ENCODE measurements at regions not wholly inside any gene's neighbourhood (a gene's known extent, or its start where the extent isn't known, plus 50 kb on each side); places are given as distances from the start of the nearest gene placed in this dataset.

GRCh38 chr6:27066381-27066780 lies 181.1 kb upstream of the PRSS16 start:
- Histone ChIP-seq H3K4me1 (ENCODE audit: control insufficient read depth, insufficient read depth, low read length) (peaks cover 5% of the 10 kb centered on the region), H3K27me3 (ENCODE audit: control insufficient read depth, insufficient read depth, low read length, poor library complexity, severe bottlenecking) (no peaks in the 10 kb centered on the region), H3K36me3 (ENCODE audit: control insufficient read depth, insufficient read depth, low read length) (no peaks in the 10 kb centered on the region), H3K4me3 (ENCODE audit: insufficient read depth, low read depth, low read length) (no peak overlapping the region), H3K27ac (ENCODE audit: insufficient read depth, low read depth, low read length, poor library complexity, severe bottlenecking) (no peak overlapping the region), H3K9me3 (ENCODE audit: control insufficient read depth, low read length) (no peaks in the 10 kb centered on the region)
- 4 to 8% methylated on average over 4 of the region's 4 CpGs for WGBS, 2 experiments

- Histone ChIP-seq H3K4me3 (ENCODE audit: insufficient read depth, low read depth, low read length) (no peak overlapping the region), H3K36me3 (ENCODE audit: control insufficient read depth, insufficient read depth, low read length) (no peaks in the 10 kb centered on the region), H3K27me3 (ENCODE audit: control insufficient read depth, insufficient read depth, low read length, poor library complexity, severe bottlenecking) (no peaks in the 10 kb centered on the region), H3K27ac (ENCODE audit: insufficient read depth, low read depth, low read length, poor library complexity, severe bottlenecking) (no peak overlapping the region), H3K9me3 (ENCODE audit: control insufficient read depth, low read length) (no peaks in the 10 kb centered on the region), H3K4me1 (ENCODE audit: control insufficient read depth, insufficient read depth, low read length) (peaks cover 5% of the 10 kb centered on the region)
- WGBS, 2 experiments: 64% methylated on average over 1 of the region's 1 CpG; no CpG with 5 or more reads in 1 of the 2 experiments
These were observed 180.7 kb upstream of the PRSS16 start for GRCh38 chr6:27066802-27067201.

GRCh38 chr6:27073441-27073840 lies 174.1 kb upstream of the PRSS16 start:
- no peaks in the 10 kb centered on the region for H3K27me3 ChIP-seq (ENCODE audit: control insufficient read depth, insufficient read depth, low read length, poor library complexity, severe bottlenecking)
- no peak overlapping the region for H3K27ac ChIP-seq (ENCODE audit: insufficient read depth, low read depth, low read length, poor library complexity, severe bottlenecking)
- no peaks in the 10 kb centered on the region for H3K9me3 ChIP-seq (ENCODE audit: control insufficient read depth, low read length)
- 88 to 89% methylated on average over 1 of the region's 3 CpGs for WGBS, 2 experiments
- no peaks in the 10 kb centered on the region for H3K4me1 ChIP-seq (ENCODE audit: control insufficient read depth, insufficient read depth, low read length)
- H3K4me3 ChIP-seq (ENCODE audit: insufficient read depth, low read depth, low read length): no peak overlapping the region
- no peaks in the 10 kb centered on the region for H3K36me3 ChIP-seq (ENCODE audit: control insufficient read depth, insufficient read depth, low read length)

DNA sequence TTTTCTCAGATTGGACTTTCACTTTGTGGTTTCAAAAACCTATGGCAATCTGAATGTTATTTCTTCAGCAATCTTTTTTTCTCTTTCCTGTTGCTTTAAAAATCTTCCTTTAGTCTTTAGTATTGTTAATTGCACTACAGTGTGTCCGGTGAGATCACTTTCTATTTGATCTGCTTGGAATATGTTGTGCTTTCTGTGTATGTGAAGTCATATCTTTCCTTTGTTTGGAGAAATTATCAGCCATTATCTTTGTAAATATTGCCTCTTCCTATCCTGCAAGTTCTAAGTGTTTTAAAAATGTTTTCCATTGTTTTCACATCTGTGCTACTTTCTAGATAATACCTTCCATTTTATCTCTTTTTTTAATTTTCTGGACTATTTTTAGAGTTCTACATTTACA lies 171.4 kb upstream of the PRSS16 start:
- H3K4me3 ChIP-seq (ENCODE audit: insufficient read depth, low read depth, low read length): no peak overlapping the region
- 73% methylated on average over 1 of the region's 1 CpG; no CpG with 5 or more reads in 1 of the 2 experiments for WGBS, 2 experiments
- H3K36me3 ChIP-seq (ENCODE audit: control insufficient read depth, insufficient read depth, low read length): no peaks in the 10 kb centered on the region
- H3K4me1 ChIP-seq (ENCODE audit: control insufficient read depth, insufficient read depth, low read length): no peaks in the 10 kb centered on the region
- H3K27ac ChIP-seq (ENCODE audit: insufficient read depth, low read depth, low read length, poor library complexity, severe bottlenecking): no peak overlapping the region
- H3K27me3 ChIP-seq (ENCODE audit: control insufficient read depth, insufficient read depth, low read length, poor library complexity, severe bottlenecking): peaks cover 6% of the 10 kb centered on the region
- H3K9me3 ChIP-seq (ENCODE audit: control insufficient read depth, low read length): no peaks in the 10 kb centered on the region

GRCh38 chr6:27078734-27079357 lies 168.7 kb upstream of the PRSS16 start:
- no peaks in the 10 kb centered on the region for H3K4me1 ChIP-seq (ENCODE audit: control insufficient read depth, insufficient read depth, low read length)
- H3K9me3 ChIP-seq (ENCODE audit: control insufficient read depth, low read length): no peaks in the 10 kb centered on the region
- peaks cover 18% of the 10 kb centered on the region for H3K27me3 ChIP-seq (ENCODE audit: control insufficient read depth, insufficient read depth, low read length, poor library complexity, severe bottlenecking)
- WGBS, 2 experiments: 3 to 4% methylated on average over 9 of the region's 9 CpGs
- peak overlapping the region; percentile 52 for H3K4me3 ChIP-seq (ENCODE audit: insufficient read depth, low read depth, low read length)
- no peak overlapping the region for H3K27ac ChIP-seq (ENCODE audit: insufficient read depth, low read depth, low read length, poor library complexity, severe bottlenecking)
- no peaks in the 10 kb centered on the region for H3K36me3 ChIP-seq (ENCODE audit: control insufficient read depth, insufficient read depth, low read length)

DNA sequence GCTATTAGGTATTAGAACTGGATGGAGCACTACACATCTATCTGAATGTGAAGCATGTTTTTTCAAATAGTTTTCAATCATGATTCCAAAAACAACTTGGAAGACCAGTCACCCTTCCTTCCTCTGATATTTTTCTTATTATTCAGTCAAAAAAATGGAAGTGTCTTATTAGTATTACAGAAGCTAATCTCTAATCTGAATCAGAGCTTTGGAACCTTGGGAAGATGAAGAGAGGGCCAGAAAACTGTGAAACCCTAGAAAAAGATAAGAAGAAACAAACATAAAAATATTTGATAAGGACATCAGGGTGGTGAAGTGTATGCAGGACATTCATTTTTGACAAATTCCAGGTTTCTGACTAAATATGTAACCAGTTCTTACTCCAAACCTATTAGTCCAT lies 166.3 kb upstream of the PRSS16 start:
- no peak overlapping the region for H3K4me3 ChIP-seq (ENCODE audit: insufficient read depth, low read depth, low read length)
- no peaks in the 10 kb centered on the region for H3K9me3 ChIP-seq (ENCODE audit: control insufficient read depth, low read length)
- H3K27ac ChIP-seq (ENCODE audit: insufficient read depth, low read depth, low read length, poor library complexity, severe bottlenecking): no peak overlapping the region
- H3K4me1 ChIP-seq (ENCODE audit: control insufficient read depth, insufficient read depth, low read length): no peaks in the 10 kb centered on the region
- H3K27me3 ChIP-seq (ENCODE audit: control insufficient read depth, insufficient read depth, low read length, poor library complexity, severe bottlenecking): peaks cover 21% of the 10 kb centered on the region
- no peaks in the 10 kb centered on the region for H3K36me3 ChIP-seq (ENCODE audit: control insufficient read depth, insufficient read depth, low read length)

- peaks cover 21% of the 10 kb centered on the region for H3K27me3 ChIP-seq (ENCODE audit: control insufficient read depth, insufficient read depth, low read length, poor library complexity, severe bottlenecking)
- H3K4me3 ChIP-seq (ENCODE audit: insufficient read depth, low read depth, low read length): no peak overlapping the region
- H3K27ac ChIP-seq (ENCODE audit: insufficient read depth, low read depth, low read length, poor library complexity, severe bottlenecking): no peak overlapping the region
- no peaks in the 10 kb centered on the region for H3K4me1 ChIP-seq (ENCODE audit: control insufficient read depth, insufficient read depth, low read length)
- WGBS, 2 experiments: 72 to 73% methylated on average over 2 of the region's 2 CpGs
- H3K9me3 ChIP-seq (ENCODE audit: control insufficient read depth, low read length): no peaks in the 10 kb centered on the region
- no peaks in the 10 kb centered on the region for H3K36me3 ChIP-seq (ENCODE audit: control insufficient read depth, insufficient read depth, low read length)
These were observed 165.6 kb upstream of the PRSS16 start for GRCh38 chr6:27081931-27082330.

DNA sequence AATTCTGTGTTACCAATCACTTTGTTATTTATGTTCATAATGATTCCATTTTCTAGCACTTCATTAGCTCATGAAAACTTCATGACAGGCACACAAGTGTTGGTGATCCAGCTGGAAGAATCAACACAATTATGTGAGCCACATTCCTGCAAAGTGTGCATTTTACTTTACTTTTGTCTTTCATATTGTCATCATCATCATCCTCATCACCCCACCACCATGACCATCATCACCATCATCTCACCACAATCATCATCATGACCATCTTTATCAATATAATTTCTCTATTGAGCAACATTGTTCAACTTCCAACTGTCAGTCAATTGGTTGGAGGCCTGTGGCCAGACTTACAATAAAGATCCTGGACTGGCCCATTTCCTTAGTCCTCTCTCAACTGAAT lies 159.4 kb upstream of the PRSS16 start:
- no peaks in the 10 kb centered on the region for H3K9me3 ChIP-seq (ENCODE audit: control insufficient read depth, low read length)
- no peaks in the 10 kb centered on the region for H3K36me3 ChIP-seq (ENCODE audit: control insufficient read depth, insufficient read depth, low read length)
- no peak overlapping the region for H3K4me3 ChIP-seq (ENCODE audit: insufficient read depth, low read depth, low read length)
- H3K27me3 ChIP-seq (ENCODE audit: control insufficient read depth, insufficient read depth, low read length, poor library complexity, severe bottlenecking): peaks cover 35% of the 10 kb centered on the region
- no peak overlapping the region for H3K27ac ChIP-seq (ENCODE audit: insufficient read depth, low read depth, low read length, poor library complexity, severe bottlenecking)
- no peaks in the 10 kb centered on the region for H3K4me1 ChIP-seq (ENCODE audit: control insufficient read depth, insufficient read depth, low read length)

- Histone ChIP-seq H3K36me3 (ENCODE audit: control insufficient read depth, insufficient read depth, low read length) (no peaks in the 10 kb centered on the region), H3K27me3 (ENCODE audit: control insufficient read depth, insufficient read depth, low read length, poor library complexity, severe bottlenecking) (peaks cover 55% of the 10 kb centered on the region), H3K9me3 (ENCODE audit: control insufficient read depth, low read length) (no peaks in the 10 kb centered on the region), H3K27ac (ENCODE audit: insufficient read depth, low read depth, low read length, poor library complexity, severe bottlenecking) (no peak overlapping the region), H3K4me1 (ENCODE audit: control insufficient read depth, insufficient read depth, low read length) (no peaks in the 10 kb centered on the region), H3K4me3 (ENCODE audit: insufficient read depth, low read depth, low read length) (peak overlapping the region; percentile 64)
- 2 to 5% methylated on average over 24 to 27 of the region's 27 CpGs for WGBS, 2 experiments
These were observed 155.7 kb upstream of the PRSS16 start for GRCh38 chr6:27091661-27092315.

DNA sequence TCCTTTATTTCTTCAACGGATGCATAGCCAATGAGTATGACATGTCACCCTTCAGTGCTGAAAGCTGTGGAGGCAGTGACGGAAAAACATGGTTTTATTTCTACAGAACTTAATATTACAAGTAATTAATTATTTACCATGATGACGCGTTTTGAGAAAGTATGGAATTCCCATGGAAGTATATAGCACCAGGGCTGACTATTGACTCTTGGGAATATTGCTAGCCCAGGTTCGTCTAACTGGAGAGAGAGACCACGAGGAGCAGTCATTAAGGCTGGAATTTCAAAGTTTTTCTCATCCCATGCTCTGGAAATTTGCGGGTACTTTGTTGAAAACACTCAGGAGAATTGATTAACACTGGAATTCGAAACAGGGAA lies 155.2 kb upstream of the PRSS16 start:
- H3K27ac ChIP-seq (ENCODE audit: insufficient read depth, low read depth, low read length, poor library complexity, severe bottlenecking): no peak overlapping the region
- H3K4me3 ChIP-seq (ENCODE audit: insufficient read depth, low read depth, low read length): peak overlapping the region; percentile 64
- H3K9me3 ChIP-seq (ENCODE audit: control insufficient read depth, low read length): no peaks in the 10 kb centered on the region
- H3K27me3 ChIP-seq (ENCODE audit: control insufficient read depth, insufficient read depth, low read length, poor library complexity, severe bottlenecking): peaks cover 61% of the 10 kb centered on the region
- WGBS, 2 experiments: 49 to 51% methylated on average over 7 of the region's 8 CpGs
- H3K4me1 ChIP-seq (ENCODE audit: control insufficient read depth, insufficient read depth, low read length): no peaks in the 10 kb centered on the region
- no peaks in the 10 kb centered on the region for H3K36me3 ChIP-seq (ENCODE audit: control insufficient read depth, insufficient read depth, low read length)
